GM12878 (cell line): ENCODE measurements at regions not wholly inside any gene's neighbourhood (a gene's known extent, or its start where the extent isn't known, plus 50 kb on each side); places are given as distances from the start of the nearest gene placed in this dataset.

Experiments
- ATAC-seq: fragments of 200-7000 bp; cut with Tn5 transposase; 3 replicates; pipeline ENCODE4 v1.9.1; 2020; ENCODE audit warnings: mild to moderate bottlenecking, moderate library complexity
- BruUV-seq: library from RNA; stranded (reverse); fragments of 400-500 nt; replicated peaks from 2 replicates; lab custom pipeline; 2021; lab: Mats Ljungman, UMichigan
- CTCF ChIA-PET: fragments of 300-600 bp; sonication (Branson Sonifier 250); formaldehyde crosslinking; extraction: SDS; loops from one replicate; lab custom pipeline; 2021; ENCODE audit warnings: inconsistent platforms; lab: Yijun Ruan, JAX
- POLR2A ChIA-PET: fragments of 350-600 bp; formaldehyde crosslinking; extraction: SDS; loops from one replicate; lab custom pipeline; 2021; ENCODE audit warnings: inconsistent platforms; lab: Charles Lee
- RAD21 ChIA-PET: fragments of 300-600 bp; sonication (Branson Sonifier 250); formaldehyde crosslinking; loops from one replicate; lab custom pipeline; 2023; ENCODE audit warnings: antibody characterized with exemption; ENCODE audit not compliant: unreplicated experiment; lab: Charles Lee
- SMC1A ChIA-PET: fragments of 300-600 bp; sonication (Branson Sonifier 250); formaldehyde crosslinking; loops from one replicate; lab custom pipeline; 2023; ENCODE audit not compliant: unreplicated experiment, uncharacterized antibody; lab: Charles Lee
- DNase-seq: peaks from one replicate; pipeline ENCODE4 v3.0.0-alpha.2; 2011; ENCODE audit warnings: low read depth, low spot score
- FAIRE-seq: peaks from 3 replicates; lab custom pipeline; 2011; peaks lifted over from hg19 to GRCh38; lab: Jason Lieb, UNC
- H2AFZ ChIP-seq: 2 replicates; pipeline ENCODE4 v1.6.0; 2011; ENCODE audit warnings: low read depth, low read length, control low read depth; ENCODE audit not compliant: control insufficient read depth
- H3K27ac ChIP-seq: 2 replicates; pipeline ENCODE4 v1.5.1; 2011; ENCODE audit warnings: control low read depth; ENCODE audit not compliant: control insufficient read depth, insufficient read depth
- H3K27me3 ChIP-seq, 2 experiments: replicated peaks in 1 of 2; 2 replicates each; pipeline versions ENCODE4 v1.6.0 to v1.6.1; 2011; ENCODE audit warnings: low read length in 1 of 2; ENCODE audit not compliant: control insufficient read depth in 2 of 2, insufficient read depth in 2 of 2
- H3K36me3 ChIP-seq, 2 experiments: 2 replicates each; pipeline ENCODE4 v1.5.1; 2011; ENCODE audit warnings: low read length in 1 of 2; ENCODE audit not compliant: control insufficient read depth in 2 of 2, insufficient read depth in 2 of 2
- H3K4me1 ChIP-seq: 2 replicates; pipeline ENCODE4 v1.6.1; 2011; ENCODE audit warnings: mild to moderate bottlenecking, low read length, moderate library complexity, mixed read lengths; ENCODE audit not compliant: control insufficient read depth, insufficient read depth
- H3K4me2 ChIP-seq: 2 replicates; pipeline ENCODE4 v1.6.0; 2011; ENCODE audit warnings: control low read depth; ENCODE audit not compliant: control insufficient read depth, insufficient read depth
- H3K4me3 ChIP-seq: fragments of 200-600 bp; sonication (generic); 2 replicates; pipeline ENCODE4 v1.5.1; 2016
- H3K79me2 ChIP-seq: 2 replicates; pipeline ENCODE4 v1.6.0; 2011; ENCODE audit warnings: low read length; ENCODE audit not compliant: control insufficient read depth, insufficient read depth
- H3K9ac ChIP-seq: 2 replicates; pipeline ENCODE4 v1.8.0; 2011; ENCODE audit warnings: low read length, control low read depth, mixed read lengths; ENCODE audit not compliant: control insufficient read depth, insufficient read depth
- H3K9me3 ChIP-seq: replicated peaks from 3 replicates; pipeline ENCODE4 v1.5.1; 2011; ENCODE audit warnings: mild to moderate bottlenecking, low read length; ENCODE audit not compliant: control insufficient read depth, insufficient read depth
- H4K20me1 ChIP-seq: 2 replicates; pipeline ENCODE4 v1.6.0; 2011; ENCODE audit not compliant: control insufficient read depth, insufficient read depth
- CEBPB ChIP-seq, 2 experiments: fragments of 150-350 bp in 1 of 2; IDR thresholded peaks; 2 replicates each; pipeline ENCODE4 v1.6.1; 2012 to 2014; ENCODE audit warnings: low read depth in 2 of 2, low read length in 2 of 2, borderline replicate concordance in 1 of 2, inconsistent platforms in 1 of 2
- EZH2 ChIP-seq: IDR thresholded peaks from 2 replicates; pipeline ENCODE4 v1.6.1; 2012; ENCODE audit warnings: low read depth, mild to moderate bottlenecking, control low read depth, inconsistent platforms, low read length, borderline replicate concordance; ENCODE audit not compliant: control insufficient read depth
- IRF4 ChIP-seq: IDR thresholded peaks from 2 replicates; pipeline ENCODE4 v1.6.1; 2011; ENCODE audit warnings: low read depth, low read length
- NFXL1 ChIP-seq: fragments of 450-650 bp; IDR thresholded peaks from 2 replicates; pipeline ENCODE4 v1.6.1; 2017; ENCODE audit warnings: antibody characterized with exemption, mild to moderate bottlenecking, borderline replicate concordance
- SP1 ChIP-seq: IDR thresholded peaks from one replicate; pipeline ENCODE4 v1.6.1; 2011; ENCODE audit warnings: low read depth, low read length
- WGBS: methylation state at CpG from one replicate; pipeline ENCODE4 v1.1.6; 2016; ENCODE audit warnings: low lambda C conversion rate; ENCODE audit not compliant: insufficient replicate concordance, insufficient coverage; ENCODE audit errors: missing lambda C conversion rate; 5-methylcytosine and 5-hydroxymethylcytosine counted together
- in situ Hi-C: fragments of 300-500 bp; cut with MboI; formaldehyde crosslinking; loops from 9 replicates; pipeline ENCODE4 v1.14.3; 2018; ENCODE audit warnings: mixed read lengths
- intact Hi-C: fragments of 100-400 bp; cut with micrococcal nuclease; formaldehyde crosslinking; loops from one replicate; pipeline ENCODE4 v1.14.2; 2022; ENCODE audit not compliant: unreplicated experiment
- TF ChIP-seq, protein P1 (sequence below): fragments of 450-650 bp; IDR thresholded peaks from 2 replicates; pipeline ENCODE4 v1.6.1; 2017; ENCODE audit warnings: mild to moderate bottlenecking, moderate library complexity
- TF ChIP-seq, protein P2 (sequence below): fragments of 450-650 bp; IDR thresholded peaks from 2 replicates; pipeline ENCODE4 v1.6.1; 2016; ENCODE audit warnings: mild to moderate bottlenecking

DNA sequence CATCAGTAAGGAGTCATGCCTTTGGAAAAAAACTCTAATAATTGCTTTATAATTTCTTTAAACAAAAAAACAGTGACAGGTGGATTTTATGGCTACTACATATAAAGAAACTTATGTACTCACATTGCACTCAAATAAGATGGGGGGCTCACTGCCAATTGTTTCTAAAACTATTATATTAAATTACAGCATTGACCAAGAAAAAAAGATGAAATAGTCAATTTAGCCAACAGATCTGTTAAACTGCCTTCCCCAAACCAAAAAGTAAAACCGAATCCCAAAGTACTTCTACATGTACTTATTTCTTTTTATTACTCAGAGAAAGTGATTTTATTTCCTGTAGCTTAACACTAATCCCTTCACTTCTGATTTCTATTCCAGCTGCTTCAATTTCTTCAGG lies 716.8 kb upstream of the SLITRK5 start:
- BruUV-seq: no TSS peak
- no peak overlapping the region for H3K9ac ChIP-seq
- H3K36me3 ChIP-seq: no peaks in the 10 kb centered on the region
- ChIA-PET RAD21 (no interaction called here), SMC1A (no interaction called here), POLR2A (no interaction called here), CTCF (no interaction called here)
- TF ChIP-seq, protein P1, sequence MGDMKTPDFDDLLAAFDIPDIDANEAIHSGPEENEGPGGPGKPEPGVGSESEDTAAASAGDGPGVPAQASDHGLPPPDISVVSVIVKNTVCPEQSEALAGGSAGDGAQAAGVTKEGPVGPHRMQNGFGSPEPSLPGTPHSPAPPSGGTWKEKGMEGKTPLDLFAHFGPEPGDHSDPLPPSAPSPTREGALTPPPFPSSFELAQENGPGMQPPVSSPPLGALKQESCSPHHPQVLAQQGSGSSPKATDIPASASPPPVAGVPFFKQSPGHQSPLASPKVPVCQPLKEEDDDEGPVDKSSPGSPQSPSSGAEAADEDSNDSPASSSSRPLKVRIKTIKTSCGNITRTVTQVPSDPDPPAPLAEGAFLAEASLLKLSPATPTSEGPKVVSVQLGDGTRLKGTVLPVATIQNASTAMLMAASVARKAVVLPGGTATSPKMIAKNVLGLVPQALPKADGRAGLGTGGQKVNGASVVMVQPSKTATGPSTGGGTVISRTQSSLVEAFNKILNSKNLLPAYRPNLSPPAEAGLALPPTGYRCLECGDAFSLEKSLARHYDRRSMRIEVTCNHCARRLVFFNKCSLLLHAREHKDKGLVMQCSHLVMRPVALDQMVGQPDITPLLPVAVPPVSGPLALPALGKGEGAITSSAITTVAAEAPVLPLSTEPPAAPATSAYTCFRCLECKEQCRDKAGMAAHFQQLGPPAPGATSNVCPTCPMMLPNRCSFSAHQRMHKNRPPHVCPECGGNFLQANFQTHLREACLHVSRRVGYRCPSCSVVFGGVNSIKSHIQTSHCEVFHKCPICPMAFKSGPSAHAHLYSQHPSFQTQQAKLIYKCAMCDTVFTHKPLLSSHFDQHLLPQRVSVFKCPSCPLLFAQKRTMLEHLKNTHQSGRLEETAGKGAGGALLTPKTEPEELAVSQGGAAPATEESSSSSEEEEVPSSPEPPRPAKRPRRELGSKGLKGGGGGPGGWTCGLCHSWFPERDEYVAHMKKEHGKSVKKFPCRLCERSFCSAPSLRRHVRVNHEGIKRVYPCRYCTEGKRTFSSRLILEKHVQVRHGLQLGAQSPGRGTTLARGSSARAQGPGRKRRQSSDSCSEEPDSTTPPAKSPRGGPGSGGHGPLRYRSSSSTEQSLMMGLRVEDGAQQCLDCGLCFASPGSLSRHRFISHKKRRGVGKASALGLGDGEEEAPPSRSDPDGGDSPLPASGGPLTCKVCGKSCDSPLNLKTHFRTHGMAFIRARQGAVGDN: no peak
- TF ChIP-seq NFXL1 (no peak), CEBPB (IDR thresholded peaks at IDR 0.05; ENCODE audit: borderline replicate concordance in 1 of 2, low read depth in 2 of 2, low read length in 2 of 2) (no peak), IRF4 (no peak), EZH2 (no peak), SP1 (no peak)
- TF ChIP-seq, protein P2, sequence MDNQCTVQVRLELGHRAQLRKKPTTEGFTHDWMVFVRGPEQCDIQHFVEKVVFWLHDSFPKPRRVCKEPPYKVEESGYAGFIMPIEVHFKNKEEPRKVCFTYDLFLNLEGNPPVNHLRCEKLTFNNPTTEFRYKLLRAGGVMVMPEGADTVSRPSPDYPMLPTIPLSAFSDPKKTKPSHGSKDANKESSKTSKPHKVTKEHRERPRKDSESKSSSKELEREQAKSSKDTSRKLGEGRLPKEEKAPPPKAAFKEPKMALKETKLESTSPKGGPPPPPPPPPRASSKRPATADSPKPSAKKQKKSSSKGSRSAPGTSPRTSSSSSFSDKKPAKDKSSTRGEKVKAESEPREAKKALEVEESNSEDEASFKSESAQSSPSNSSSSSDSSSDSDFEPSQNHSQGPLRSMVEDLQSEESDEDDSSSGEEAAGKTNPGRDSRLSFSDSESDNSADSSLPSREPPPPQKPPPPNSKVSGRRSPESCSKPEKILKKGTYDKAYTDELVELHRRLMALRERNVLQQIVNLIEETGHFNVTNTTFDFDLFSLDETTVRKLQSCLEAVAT: no peak
- H3K9me3 ChIP-seq: no peaks in the 10 kb centered on the region; the same call in 2 of the 3 replicates
- H3K4me3 ChIP-seq: no peak overlapping the region
- no peak for ATAC-seq
- no peak overlapping the region for H3K4me2 ChIP-seq
- H3K27ac ChIP-seq: no peak overlapping the region
- no peak for DNase-seq
- H3K79me2 ChIP-seq: no peaks in the 10 kb centered on the region
- H3K4me1 ChIP-seq: no peaks in the 10 kb centered on the region
- H2AFZ ChIP-seq: no peak overlapping the region
- WGBS: 0% methylated on average over 1 of the region's 1 CpG
- intact Hi-C loops: no loop called here
- no peaks in the 10 kb centered on the region for H4K20me1 ChIP-seq
- H3K27me3 ChIP-seq: no peaks in the 10 kb centered on the region
- in situ Hi-C loops: no loop called here
- no peak for FAIRE-seq
